GM19099 (cell line): ENCODE measurements at regions not wholly inside any gene's neighbourhood (a gene's known extent, or its start where the extent isn't known, plus 50 kb on each side); places are given as distances from the start of the nearest gene placed in this dataset.

Experiments used
- POLR2A ChIP-seq: IDR thresholded peaks from 3 replicates; pipeline ENCODE4 v1.6.1; 2011; ENCODE audit warnings: low read depth; ENCODE audit not compliant: insufficient read length; ENCODE audit errors: extremely low read depth

- TF ChIP-seq POLR2A, result no peak
These were observed 403.3 kb downstream of the HNRNPD start for GRCh38 chr4:81970454-81970853.

- no peak for TF ChIP-seq POLR2A
These were observed 407.1 kb downstream of the HNRNPD start for GRCh38 chr4:81966676-81967075.

DNA sequence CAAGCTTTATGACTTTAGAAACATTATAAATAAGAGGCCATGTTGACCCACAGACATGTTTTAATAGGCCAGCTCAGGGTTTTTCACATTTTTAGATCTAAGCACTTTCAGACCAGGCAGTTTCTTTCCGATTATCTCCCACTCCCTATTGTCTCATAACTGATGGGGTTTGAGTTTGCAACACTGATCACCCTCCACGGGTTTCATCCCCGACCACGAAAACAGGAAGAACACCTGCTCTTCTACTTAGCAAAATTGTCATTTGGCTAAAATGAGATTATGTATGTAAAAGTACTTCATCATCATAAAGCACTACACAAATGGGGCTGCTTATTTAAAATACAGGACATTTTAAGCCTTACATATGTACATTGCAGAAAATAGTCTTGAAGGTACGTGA is 407.9 kb downstream of the HNRNPD start:
- no peak for TF ChIP-seq POLR2A

GRCh38 chr4:81965454-81965853 is 408.3 kb downstream of the HNRNPD start:
- no peak for TF ChIP-seq POLR2A

GRCh38 chr4:81963763-81964020 is 410.1 kb downstream of the HNRNPD start:
- no peak for TF ChIP-seq POLR2A

GRCh38 chr4:81963015-81963762 is 410.6 kb downstream of the HNRNPD start:
- TF ChIP-seq POLR2A, result no peak

DNA sequence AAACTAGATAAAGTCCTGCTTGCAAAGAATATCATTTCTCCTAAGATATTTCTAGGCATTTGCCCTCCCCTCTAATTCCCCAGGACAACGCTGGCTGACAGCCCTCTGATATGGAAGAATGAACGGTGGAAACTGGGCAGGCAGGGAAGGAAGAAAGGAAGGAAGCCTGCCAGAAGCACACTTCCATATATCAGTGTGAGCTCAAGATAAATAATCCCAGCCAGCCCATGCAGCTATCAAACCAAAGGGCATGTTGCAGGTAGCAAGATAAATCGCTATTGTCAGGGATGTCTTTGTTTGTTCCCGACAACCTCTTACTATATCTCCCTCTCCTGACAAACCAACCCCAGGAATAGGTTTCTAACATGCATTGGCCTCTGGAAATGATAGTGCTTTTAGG is 412.8 kb downstream of the HNRNPD start:
- TF ChIP-seq POLR2A, result no peak

GRCh38 chr4:81954271-81954670 is 419.5 kb downstream of the HNRNPD start:
- no peak for TF ChIP-seq POLR2A

DNA sequence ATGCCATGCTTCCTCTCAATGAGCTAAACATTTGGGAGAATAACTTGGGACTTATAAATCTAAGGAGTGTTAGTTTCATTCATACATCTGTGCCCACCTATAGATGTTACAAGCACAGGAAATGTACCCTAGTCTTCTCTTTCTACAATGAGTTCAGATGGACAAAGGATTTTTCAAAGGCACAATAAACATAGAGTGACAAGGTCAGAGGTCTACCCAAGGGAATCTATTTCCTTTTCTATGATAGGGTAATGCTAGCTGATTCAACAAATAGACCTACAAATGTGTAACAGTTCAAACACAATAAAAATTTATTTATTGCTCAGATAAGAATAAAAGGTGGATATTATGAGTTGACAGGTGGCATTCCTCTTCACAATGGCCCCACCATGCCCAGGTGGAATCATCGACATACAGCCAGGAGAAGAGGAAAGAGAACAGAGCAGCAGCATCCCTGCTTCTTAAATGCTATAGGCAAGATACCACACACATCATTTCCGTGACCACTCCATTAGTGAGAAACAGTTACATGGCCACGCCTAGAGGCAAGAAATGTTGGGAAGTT is 421.8 kb downstream of the HNRNPD start:
- no peak for TF ChIP-seq POLR2A

- TF ChIP-seq POLR2A, result no peak
These were observed 426.8 kb downstream of the HNRNPD start for GRCh38 chr4:81946996-81947395.

- TF ChIP-seq POLR2A, result no peak
These were observed 443.1 kb downstream of the HNRNPD start for GRCh38 chr4:81930506-81931238.

GRCh38 chr4:81923140-81923539 is 450.7 kb downstream of the HNRNPD start:
- no peak for TF ChIP-seq POLR2A

- TF ChIP-seq POLR2A, result no peak
These were observed 450.6 kb upstream of the RASGEF1B start for GRCh38 chr4:81922313-81922712.

DNA sequence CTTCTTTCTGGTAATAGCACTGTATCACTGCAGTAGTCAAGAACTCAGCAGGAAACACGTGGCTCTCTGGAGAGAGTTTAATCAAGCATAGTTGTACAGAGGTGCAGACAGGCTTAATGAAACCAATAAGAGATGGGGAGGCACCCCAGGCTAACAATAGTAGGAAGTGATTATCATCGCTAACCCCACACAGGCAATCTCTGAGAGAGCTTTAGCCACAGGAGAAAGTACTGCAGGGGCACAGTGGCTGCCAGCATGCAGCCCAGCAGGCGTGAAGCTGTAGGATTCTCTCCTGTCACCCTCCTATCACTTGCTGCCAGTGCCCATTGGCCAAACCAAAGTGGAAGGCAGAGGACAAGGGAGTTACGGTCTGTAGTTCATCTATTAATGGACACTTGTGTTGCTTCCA is 450.0 kb upstream of the RASGEF1B start:
- TF ChIP-seq POLR2A, result no peak

DNA sequence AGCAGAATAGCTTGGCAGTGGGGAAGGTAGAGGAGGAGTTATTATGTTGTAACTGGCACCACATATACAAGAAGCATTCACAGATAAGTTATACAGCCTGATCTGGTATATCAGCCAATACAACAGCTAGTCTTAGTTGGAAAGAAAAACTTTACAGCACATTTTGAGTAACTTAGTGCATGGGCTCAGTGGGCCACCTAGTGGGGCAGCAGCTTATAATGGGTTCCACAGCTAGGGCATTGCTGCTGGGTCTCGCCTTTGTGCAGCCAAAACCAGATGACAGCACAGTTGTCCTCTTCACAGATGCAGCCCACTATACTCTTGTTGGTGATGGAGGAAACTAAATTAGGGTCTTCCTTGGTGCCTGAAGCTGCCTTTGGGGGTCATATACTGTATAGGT is 448.1 kb upstream of the RASGEF1B start:
- TF ChIP-seq POLR2A, result no peak

GRCh38 chr4:81919223-81919622 is 447.5 kb upstream of the RASGEF1B start:
- TF ChIP-seq POLR2A, result no peak
